GM12873 (cell line): ENCODE measurements at regions not wholly inside any gene's neighbourhood (a gene's known extent, or its start where the extent isn't known, plus 50 kb on each side); places are given as distances from the start of the nearest gene placed in this dataset.

ENCODE experiments used
- TF ChIP-seq, protein P1 (sequence below): IDR thresholded peaks from 2 replicates; pipeline ENCODE4 v1.5.1; 2012; ENCODE audit warnings: low read depth, mild to moderate bottlenecking, moderate library complexity, low read length, control low read depth; ENCODE audit not compliant: insufficient read depth; ENCODE audit errors: missing control alignments

DNA sequence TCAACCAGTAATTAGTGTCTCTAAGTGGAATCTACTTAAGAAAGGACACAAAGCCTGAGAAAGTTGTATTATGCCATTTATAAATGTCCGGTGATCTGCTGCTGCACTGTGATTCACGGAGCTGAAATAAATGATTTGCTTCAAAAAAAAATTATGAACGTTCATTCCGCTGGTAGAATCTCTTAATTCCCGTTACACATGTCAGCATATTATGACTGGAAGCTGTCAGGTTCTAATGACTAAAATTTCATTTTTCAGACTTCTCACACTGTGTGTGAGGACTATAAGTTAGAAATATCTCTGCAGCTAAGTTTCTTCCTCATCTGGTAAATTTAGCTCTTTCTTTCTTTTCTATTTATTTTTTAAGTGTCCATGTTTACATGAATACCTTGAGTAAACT is 647.1 kb downstream of the VRK1 start:
- TF ChIP-seq, protein P1, sequence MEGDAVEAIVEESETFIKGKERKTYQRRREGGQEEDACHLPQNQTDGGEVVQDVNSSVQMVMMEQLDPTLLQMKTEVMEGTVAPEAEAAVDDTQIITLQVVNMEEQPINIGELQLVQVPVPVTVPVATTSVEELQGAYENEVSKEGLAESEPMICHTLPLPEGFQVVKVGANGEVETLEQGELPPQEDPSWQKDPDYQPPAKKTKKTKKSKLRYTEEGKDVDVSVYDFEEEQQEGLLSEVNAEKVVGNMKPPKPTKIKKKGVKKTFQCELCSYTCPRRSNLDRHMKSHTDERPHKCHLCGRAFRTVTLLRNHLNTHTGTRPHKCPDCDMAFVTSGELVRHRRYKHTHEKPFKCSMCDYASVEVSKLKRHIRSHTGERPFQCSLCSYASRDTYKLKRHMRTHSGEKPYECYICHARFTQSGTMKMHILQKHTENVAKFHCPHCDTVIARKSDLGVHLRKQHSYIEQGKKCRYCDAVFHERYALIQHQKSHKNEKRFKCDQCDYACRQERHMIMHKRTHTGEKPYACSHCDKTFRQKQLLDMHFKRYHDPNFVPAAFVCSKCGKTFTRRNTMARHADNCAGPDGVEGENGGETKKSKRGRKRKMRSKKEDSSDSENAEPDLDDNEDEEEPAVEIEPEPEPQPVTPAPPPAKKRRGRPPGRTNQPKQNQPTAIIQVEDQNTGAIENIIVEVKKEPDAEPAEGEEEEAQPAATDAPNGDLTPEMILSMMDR: no peak

DNA sequence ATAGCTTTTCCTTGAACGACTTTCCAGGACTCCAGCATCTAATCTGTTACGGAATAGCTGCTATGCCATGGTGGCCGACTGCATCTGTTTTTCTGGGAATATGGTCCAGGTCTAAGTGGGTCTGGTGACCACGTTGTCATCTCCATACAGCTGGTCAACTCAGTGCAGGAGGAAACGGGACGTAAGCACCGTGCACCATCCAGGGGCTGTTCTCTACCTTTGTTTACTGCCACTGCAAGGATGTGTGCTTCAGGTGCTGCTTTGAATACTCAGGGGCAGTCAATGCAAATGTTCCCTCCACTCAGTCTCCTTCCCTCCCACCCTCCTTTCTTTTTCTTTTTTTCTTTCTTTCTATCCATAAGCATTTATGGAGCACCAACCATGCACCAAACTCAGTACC is 648.2 kb downstream of the VRK1 start:
- TF ChIP-seq, protein P1: no peak

DNA sequence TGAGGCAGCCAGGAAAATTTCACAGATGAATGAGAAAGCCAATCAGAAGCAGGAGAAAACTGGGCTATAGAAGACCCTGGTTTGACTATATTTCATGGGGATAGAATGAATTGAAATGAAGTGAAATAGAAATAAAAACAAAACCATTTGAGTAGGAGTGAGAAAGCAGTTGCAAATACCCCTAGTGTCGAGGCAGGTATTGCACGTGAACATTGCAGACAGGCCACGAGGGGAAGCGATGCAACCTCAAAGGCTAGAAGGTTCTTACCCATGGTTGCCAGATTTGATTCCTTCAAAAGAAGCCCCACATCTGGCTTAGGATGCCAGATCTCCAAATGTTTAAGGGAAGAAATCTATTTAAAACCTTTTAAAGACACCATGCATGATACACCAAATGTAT is 648.9 kb downstream of the VRK1 start:
- TF ChIP-seq, protein P1: peak; percentile 35

DNA sequence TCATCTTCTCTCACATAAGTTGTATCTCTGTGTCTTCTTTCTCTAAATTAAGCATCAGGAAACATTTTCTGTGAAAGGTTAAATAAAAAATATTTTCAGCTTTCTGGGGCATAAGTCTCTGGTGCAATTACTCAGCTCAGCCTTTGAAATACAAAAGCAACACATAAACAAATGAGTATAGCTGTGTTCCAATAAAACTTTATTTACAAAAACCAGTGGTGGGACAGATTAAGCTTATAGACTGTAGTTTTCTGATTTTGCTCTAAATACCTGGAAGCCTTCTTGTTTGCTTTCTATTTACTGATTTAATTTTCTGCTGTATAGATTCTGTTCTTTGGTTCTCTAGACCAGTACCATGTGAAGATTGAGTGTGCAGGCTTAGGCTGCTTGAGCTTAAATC is 655.1 kb downstream of the VRK1 start:
- TF ChIP-seq, protein P1: no peak

DNA sequence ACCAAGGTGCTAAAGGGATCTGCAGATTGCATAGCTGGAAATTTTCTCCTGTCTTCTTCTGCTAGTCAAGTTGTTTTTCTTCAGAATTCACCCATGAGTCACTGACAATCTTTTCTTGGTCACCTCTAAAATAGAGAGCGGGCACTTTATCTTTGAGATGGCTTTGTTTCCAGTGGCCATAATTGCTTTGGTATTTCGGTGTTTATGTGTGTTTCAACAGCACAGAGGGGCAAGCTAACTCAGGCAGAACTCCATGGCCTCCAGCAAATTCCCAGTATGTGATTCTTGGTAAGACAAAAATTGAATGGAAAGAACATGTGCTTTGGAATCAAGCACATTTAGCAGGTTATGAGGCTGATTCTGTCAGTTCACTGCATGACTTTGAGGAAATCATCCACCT is 656.8 kb downstream of the VRK1 start:
- TF ChIP-seq, protein P1: no peak

DNA sequence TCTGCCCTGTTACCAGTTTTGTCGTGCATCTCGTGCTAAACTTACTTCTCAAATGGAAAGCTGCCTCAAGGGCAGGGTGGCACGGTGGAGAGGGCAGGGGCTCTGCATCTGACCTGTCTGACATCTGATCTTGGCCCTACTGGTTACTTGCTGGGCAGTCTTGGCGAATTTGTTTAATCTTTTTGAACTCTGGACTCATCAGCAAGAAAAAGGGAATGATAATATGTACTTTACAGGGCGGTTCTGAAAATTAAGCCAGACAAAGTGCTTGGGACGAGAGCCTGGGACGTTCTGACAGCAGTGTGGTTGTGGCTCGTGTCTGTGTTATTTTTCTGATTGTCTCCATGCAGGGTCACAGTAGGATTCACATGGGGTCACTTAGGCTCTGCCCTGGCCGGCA is 659.3 kb downstream of the VRK1 start:
- TF ChIP-seq, protein P1: no peak

DNA sequence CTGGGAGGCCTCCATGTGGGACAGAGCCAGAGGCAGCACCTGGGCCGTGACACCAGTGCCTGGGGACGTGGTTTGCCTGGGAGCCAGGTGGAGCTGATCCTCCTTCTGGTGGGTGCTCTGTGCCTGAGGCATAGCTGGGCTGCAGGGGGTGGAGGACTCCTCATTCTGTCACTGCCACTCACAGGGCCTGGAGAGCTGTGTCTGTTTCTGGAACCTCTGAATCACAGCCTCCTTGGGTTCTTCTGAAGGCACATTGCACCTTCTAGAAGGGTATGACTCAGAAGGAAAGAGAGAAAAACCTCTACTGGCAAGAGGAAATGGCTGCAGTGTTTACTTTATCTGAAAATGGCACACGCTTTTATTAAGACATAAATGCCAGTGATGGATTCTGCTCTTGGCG is 659.8 kb downstream of the VRK1 start:
- TF ChIP-seq, protein P1: no peak

DNA sequence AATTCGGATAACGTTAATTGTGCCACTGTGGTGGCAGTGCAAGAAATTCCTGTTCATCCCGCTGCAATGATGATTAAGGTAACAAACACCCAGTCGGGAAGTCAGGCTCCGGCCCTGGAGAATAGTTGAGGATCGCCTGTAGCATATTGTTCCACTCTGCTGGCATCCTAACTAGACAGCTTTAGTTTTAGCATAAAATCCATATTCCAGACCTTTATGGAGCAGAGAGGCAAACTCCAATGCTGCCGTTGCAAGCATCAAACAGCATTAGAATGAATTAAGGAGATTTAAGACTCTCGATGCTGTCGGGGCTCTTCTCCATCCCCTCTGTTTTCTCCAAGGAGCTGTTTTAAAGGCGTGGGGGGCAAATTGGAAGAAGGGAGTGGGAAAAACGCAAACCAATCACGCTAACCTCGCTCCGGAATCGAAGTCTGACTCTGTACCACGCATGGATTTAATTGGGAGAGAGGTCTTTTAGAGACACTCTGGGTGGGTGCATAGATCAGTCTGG is 660.4 kb downstream of the VRK1 start:
- TF ChIP-seq, protein P1: no peak
